ENCODE measurements at regions not wholly inside any gene's neighbourhood (a gene's known extent, or its start where the extent isn't known, plus 50 kb on each side); places are given as distances from the start of the nearest gene placed in this dataset.

GRCh38 chr6:156508126-156508525, 269.1 kb upstream of the ARID1B start:
- ChIA-PET POLR2A (no interaction called here), CTCF (no interaction called here)
- TF ChIP-seq, protein P1, sequence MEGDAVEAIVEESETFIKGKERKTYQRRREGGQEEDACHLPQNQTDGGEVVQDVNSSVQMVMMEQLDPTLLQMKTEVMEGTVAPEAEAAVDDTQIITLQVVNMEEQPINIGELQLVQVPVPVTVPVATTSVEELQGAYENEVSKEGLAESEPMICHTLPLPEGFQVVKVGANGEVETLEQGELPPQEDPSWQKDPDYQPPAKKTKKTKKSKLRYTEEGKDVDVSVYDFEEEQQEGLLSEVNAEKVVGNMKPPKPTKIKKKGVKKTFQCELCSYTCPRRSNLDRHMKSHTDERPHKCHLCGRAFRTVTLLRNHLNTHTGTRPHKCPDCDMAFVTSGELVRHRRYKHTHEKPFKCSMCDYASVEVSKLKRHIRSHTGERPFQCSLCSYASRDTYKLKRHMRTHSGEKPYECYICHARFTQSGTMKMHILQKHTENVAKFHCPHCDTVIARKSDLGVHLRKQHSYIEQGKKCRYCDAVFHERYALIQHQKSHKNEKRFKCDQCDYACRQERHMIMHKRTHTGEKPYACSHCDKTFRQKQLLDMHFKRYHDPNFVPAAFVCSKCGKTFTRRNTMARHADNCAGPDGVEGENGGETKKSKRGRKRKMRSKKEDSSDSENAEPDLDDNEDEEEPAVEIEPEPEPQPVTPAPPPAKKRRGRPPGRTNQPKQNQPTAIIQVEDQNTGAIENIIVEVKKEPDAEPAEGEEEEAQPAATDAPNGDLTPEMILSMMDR (IDR thresholded peaks at IDR 0.05; ENCODE audit: control extremely low read depth, extremely low read depth, low read depth, missing control alignments): no peak
- DNase-seq (ENCODE audit: extremely low spot score): no peak

GRCh38 chr6:156507656-156508055, 269.5 kb upstream of the ARID1B start:
- TF ChIP-seq, protein P1 (IDR thresholded peaks at IDR 0.05; ENCODE audit: control extremely low read depth, extremely low read depth, low read depth, missing control alignments): no peak
- POLR2A ChIA-PET: no interaction called here
- DNase-seq (ENCODE audit: extremely low spot score): no peak
- CTCF ChIA-PET: interaction anchor here (1.2 kb wide), 1 partner anchor 9 kb away, joined by 3 read pairs; no protein-coding TSS in a partner anchor

DNA sequence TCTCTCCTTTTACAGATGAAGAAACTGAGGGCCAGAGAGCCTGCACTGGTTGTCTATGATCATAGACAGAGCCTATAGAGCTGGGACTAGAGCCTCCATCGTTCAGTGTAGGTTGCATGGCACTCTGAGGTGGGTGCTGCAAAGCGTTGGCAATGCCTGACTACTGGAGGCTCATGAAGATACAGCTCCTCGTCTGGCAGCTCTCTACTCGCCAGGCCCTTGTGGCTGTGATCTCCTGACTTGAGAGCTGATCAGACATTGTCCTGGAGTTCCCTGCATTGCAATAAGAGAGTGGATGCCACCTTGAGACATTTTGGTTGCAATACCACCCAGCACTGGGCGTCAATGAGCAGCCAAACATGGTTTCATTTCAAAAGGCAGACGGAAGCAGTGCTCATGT, 270.1 kb upstream of the ARID1B start:
- ChIA-PET POLR2A (no interaction called here), CTCF (interaction anchor here (1.2 kb wide), 1 partner anchor 10 kb away, joined by 3 read pairs; no protein-coding TSS in a partner anchor)
- TF ChIP-seq, protein P1 (IDR thresholded peaks at IDR 0.05; ENCODE audit: control extremely low read depth, extremely low read depth, low read depth, missing control alignments): no peak
- DNase-seq (ENCODE audit: extremely low spot score): no peak

GRCh38 chr6:156502969-156503504, 274.1 kb upstream of the ARID1B start:
- CTCF ChIA-PET: no interaction called here
- POLR2A ChIA-PET: no interaction called here
- DNase-seq (ENCODE audit: extremely low spot score): no peak
- TF ChIP-seq, protein P1 (IDR thresholded peaks at IDR 0.05; ENCODE audit: control extremely low read depth, extremely low read depth, low read depth, missing control alignments): no peak

GRCh38 chr6:156497618-156498017, 279.6 kb upstream of the ARID1B start:
- no peak for DNase-seq (ENCODE audit: extremely low spot score)
- CTCF ChIA-PET: no interaction called here
- POLR2A ChIA-PET: no interaction called here
- TF ChIP-seq, protein P1 (IDR thresholded peaks at IDR 0.05; ENCODE audit: control extremely low read depth, extremely low read depth, low read depth, missing control alignments): no peak

GRCh38 chr6:156487877-156488276, 289.3 kb upstream of the ARID1B start:
- TF ChIP-seq, protein P1 (IDR thresholded peaks at IDR 0.05; ENCODE audit: control extremely low read depth, extremely low read depth, low read depth, missing control alignments): no peak
- ChIA-PET POLR2A (no interaction called here), CTCF (no interaction called here)
- DNase-seq (ENCODE audit: extremely low spot score): no peak

DNA sequence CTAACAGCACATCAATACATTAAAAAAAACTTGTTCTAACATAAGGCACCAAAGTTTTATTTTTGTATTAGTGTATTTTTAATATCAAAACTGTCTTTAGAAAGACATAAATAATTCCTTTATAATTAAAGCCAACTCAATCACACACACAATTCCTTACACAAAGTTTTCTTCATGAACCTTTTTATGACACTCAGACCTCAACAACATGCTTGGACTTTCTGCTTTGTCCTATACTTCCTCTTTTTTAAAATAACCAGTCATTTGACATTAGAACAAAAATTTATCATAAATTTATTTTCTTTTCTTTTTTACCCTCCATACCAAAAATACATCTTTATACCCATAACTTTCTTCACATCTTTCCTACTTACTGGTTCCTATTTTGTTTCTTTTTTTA, 292.0 kb upstream of the ARID1B start:
- CTCF ChIA-PET: no interaction called here
- DNase-seq (ENCODE audit: extremely low spot score): no peak
- TF ChIP-seq, protein P1 (IDR thresholded peaks at IDR 0.05; ENCODE audit: control extremely low read depth, extremely low read depth, low read depth, missing control alignments): no peak
- POLR2A ChIA-PET: no interaction called here

All from GM10248 (cell line).